A673 (cell line): ENCODE measurements at regions not wholly inside any gene's neighbourhood (a gene's known extent, or its start where the extent isn't known, plus 50 kb on each side); places are given as distances from the start of the nearest gene placed in this dataset.

ENCODE experiments used
- BruUV-seq: library from RNA; stranded (reverse); fragments of 400-500 nt; replicated peaks from 2 replicates; lab custom pipeline; 2021; lab: Mats Ljungman, UMichigan
- CTCF ChIA-PET: fragments of 300-600 bp; sonication (Branson Sonifier 250); formaldehyde crosslinking; loops from one replicate; lab custom pipeline; 2022; ENCODE audit warnings: antibody characterized with exemption; lab: Charles Lee
- POLR2A ChIA-PET: fragments of 300-600 bp; sonication (Branson Sonifier 250); formaldehyde crosslinking; loops from one replicate; lab custom pipeline; 2022; ENCODE audit warnings: antibody characterized with exemption; ENCODE audit not compliant: low non-redundant PET; lab: Charles Lee
- DNase-seq: peaks from one replicate; pipeline ENCODE4 v3.0.0-alpha.2; 2015; ENCODE audit warnings: low spot score
- H3K27ac ChIP-seq: fragments of 200-600 bp; sonication (generic); 2 replicates; pipeline ENCODE4 v1.5.1; 2016; ENCODE audit warnings: mixed run types, low read depth, mild to moderate bottlenecking, mixed read lengths, antibody characterized with exemption, low read length; ENCODE audit not compliant: poor library complexity, severe bottlenecking
- H3K27me3 ChIP-seq: fragments of 200-600 bp; sonication (generic); replicated peaks from 2 replicates; pipeline ENCODE4 v1.6.1; 2017; ENCODE audit warnings: mixed run types, low read depth, mild to moderate bottlenecking, mixed read lengths, antibody characterized with exemption, low read length; ENCODE audit not compliant: insufficient read depth, poor library complexity
- H3K36me3 ChIP-seq: fragments of 200-600 bp; sonication (generic); 2 replicates; pipeline ENCODE4 v1.6.1; 2016; ENCODE audit warnings: mixed run types, mild to moderate bottlenecking, mixed read lengths, antibody characterized with exemption, low read length; ENCODE audit not compliant: insufficient read depth, poor library complexity, severe bottlenecking
- H3K4me1 ChIP-seq: fragments of 200-600 bp; sonication (generic); 2 replicates; pipeline ENCODE4 v1.6.1; 2017; ENCODE audit warnings: mixed run types, mild to moderate bottlenecking, mixed read lengths, antibody characterized with exemption, low read length; ENCODE audit not compliant: insufficient read depth, poor library complexity, severe bottlenecking
- H3K4me3 ChIP-seq: fragments of 200-600 bp; sonication (generic); 2 replicates; pipeline ENCODE4 v1.5.1; 2016; ENCODE audit warnings: low read depth, mixed run types, mild to moderate bottlenecking, mixed read lengths, low read length; ENCODE audit not compliant: poor library complexity, severe bottlenecking
- H3K9me3 ChIP-seq: fragments of 200-600 bp; sonication (generic); 2 replicates; pipeline ENCODE4 v1.6.1; 2016; ENCODE audit warnings: mixed run types, low read depth, mild to moderate bottlenecking, mixed read lengths, antibody characterized with exemption, low read length; ENCODE audit not compliant: poor library complexity, severe bottlenecking
- CTCF ChIP-seq: fragments of 300-800, 200-600 bp; sonication (generic); conservative IDR thresholded peaks from 2 replicates; pipeline ENCODE4 v1.5.1; 2017; ENCODE audit warnings: low read depth, mild to moderate bottlenecking, antibody characterized with exemption, low read length, moderate library complexity, mixed read lengths
- EZH2 ChIP-seq: fragments of 200-600 bp; sonication (generic); IDR thresholded peaks from 2 replicates; pipeline ENCODE4 v1.6.1; 2017; ENCODE audit warnings: borderline replicate concordance, low read depth, mild to moderate bottlenecking, mixed read lengths, antibody characterized with exemption, low read length; ENCODE audit not compliant: poor library complexity, severe bottlenecking
- intact Hi-C: fragments of 100-400 bp; cut with micrococcal nuclease; formaldehyde crosslinking; loops from one replicate; pipeline ENCODE4 v1.10.0; 2022; ENCODE audit not compliant: unreplicated experiment

GRCh38 chr3:117171124-117171523, 461.5 kb downstream of the TUSC7 start:
- CTCF ChIA-PET: no interaction called here
- Histone ChIP-seq H3K27ac (no peak overlapping the region), H3K36me3 (no peaks in the 10 kb centered on the region), H3K4me3 (no peak overlapping the region), H3K4me1 (no peaks in the 10 kb centered on the region), H3K9me3 (no peaks in the 10 kb centered on the region), H3K27me3 (no peaks in the 10 kb centered on the region)
- TF ChIP-seq CTCF: no peak
- no peak for TF ChIP-seq EZH2
- no peak for DNase-seq
- intact Hi-C loops: no loop called here
- POLR2A ChIA-PET: no interaction called here
- BruUV-seq: no TSS peak

GRCh38 chr3:117172426-117172825, 462.8 kb downstream of the TUSC7 start:
- CTCF ChIA-PET: no interaction called here
- Histone ChIP-seq H3K27ac (no peak overlapping the region), H3K4me1 (no peaks in the 10 kb centered on the region), H3K27me3 (no peaks in the 10 kb centered on the region), H3K4me3 (no peak overlapping the region), H3K36me3 (no peaks in the 10 kb centered on the region), H3K9me3 (no peaks in the 10 kb centered on the region)
- POLR2A ChIA-PET: no interaction called here
- no peak for TF ChIP-seq CTCF
- TF ChIP-seq EZH2: no peak
- BruUV-seq: no TSS peak
- intact Hi-C loops: no loop called here
- no peak for DNase-seq

- Histone ChIP-seq H3K9me3 (no peaks in the 10 kb centered on the region), H3K36me3 (no peaks in the 10 kb centered on the region), H3K4me1 (no peaks in the 10 kb centered on the region), H3K27me3 (no peaks in the 10 kb centered on the region), H3K27ac (no peak overlapping the region), H3K4me3 (no peak overlapping the region)
- no TSS peak for BruUV-seq
- POLR2A ChIA-PET: no interaction called here
- TF ChIP-seq CTCF (no peak), EZH2 (no peak)
- CTCF ChIA-PET: no interaction called here
- no peak for DNase-seq
- intact Hi-C loops: no loop called here
These were observed 471.6 kb downstream of the TUSC7 start for GRCh38 chr3:117181222-117181621.
